ENCODE measurements at regions not wholly inside any gene's neighbourhood (a gene's known extent, or its start where the extent isn't known, plus 50 kb on each side); places are given as distances from the start of the nearest gene placed in this dataset.

GRCh38 chr1:29800522-29800956 is 564.2 kb downstream of the PTPRU start:
- TF ChIP-seq MYC (IDR thresholded peaks at IDR 0.05; ENCODE audit: low read depth, low read length) (no peak), CTCF (IDR thresholded peaks at IDR 0.05; ENCODE audit: low read depth, low read length) (no peak)

Measured in NB4 (cell line).